HS-27A (cell line): ENCODE measurements at regions not wholly inside any gene's neighbourhood (a gene's known extent, or its start where the extent isn't known, plus 50 kb on each side); places are given as distances from the start of the nearest gene placed in this dataset.

Experiments
- DNase-seq: peaks from one replicate; pipeline ENCODE4 v3.0.0-alpha.2; 2012; ENCODE audit warnings: low read depth, missing footprints

- no peak for DNase-seq
Observed at GRCh38 chr10:117638200-117638599, 95.7 kb downstream of the EMX2 start.

GRCh38 chr10:117638664-117639200 lies 96.2 kb downstream of the EMX2 start:
- no peak for DNase-seq

DNA sequence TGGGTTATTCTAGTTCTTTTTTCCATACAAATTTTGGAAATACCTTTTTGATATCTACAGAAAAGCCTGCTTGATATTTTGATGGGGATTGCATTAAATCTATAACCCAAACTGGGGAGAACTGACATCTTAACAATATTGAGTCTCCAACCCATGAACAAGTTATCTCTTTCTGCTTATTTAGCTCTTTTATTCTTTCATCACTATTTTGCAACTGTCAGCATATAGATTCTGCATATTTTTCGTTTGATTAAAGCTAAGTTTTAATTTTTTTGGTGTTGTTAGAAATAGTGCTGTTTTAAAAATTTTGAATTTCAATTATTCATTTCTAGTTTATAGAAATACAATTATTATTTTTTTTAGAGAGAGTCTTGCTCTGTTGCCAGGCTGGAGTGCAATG lies 97.9 kb downstream of the EMX2 start:
- no peak for DNase-seq

- DNase-seq = no peak
Observed at GRCh38 chr10:117646718-117647117, 104.2 kb downstream of the EMX2 start.

GRCh38 chr10:117647306-117647705 lies 104.8 kb downstream of the EMX2 start:
- no peak for DNase-seq

DNA sequence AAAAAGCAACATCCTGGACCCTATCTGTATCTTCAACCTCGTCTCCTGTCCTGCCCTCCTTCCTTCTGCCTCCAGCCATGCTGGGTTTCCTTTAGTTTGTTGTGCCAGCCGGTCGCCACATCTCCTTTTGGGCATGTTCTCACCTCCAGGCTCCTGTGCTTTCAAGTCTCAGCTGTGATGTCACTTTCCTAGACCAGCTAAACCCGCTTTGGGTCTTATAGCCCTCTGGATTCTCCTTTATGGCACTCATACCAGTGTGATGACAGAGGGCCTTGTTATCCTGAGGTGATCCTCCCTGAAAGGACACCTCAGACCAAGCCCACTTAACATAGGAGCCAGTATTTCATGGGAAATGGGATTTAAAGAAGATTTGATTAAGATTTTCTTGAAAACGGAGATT lies 108.6 kb downstream of the EMX2 start:
- no peak for DNase-seq

DNA sequence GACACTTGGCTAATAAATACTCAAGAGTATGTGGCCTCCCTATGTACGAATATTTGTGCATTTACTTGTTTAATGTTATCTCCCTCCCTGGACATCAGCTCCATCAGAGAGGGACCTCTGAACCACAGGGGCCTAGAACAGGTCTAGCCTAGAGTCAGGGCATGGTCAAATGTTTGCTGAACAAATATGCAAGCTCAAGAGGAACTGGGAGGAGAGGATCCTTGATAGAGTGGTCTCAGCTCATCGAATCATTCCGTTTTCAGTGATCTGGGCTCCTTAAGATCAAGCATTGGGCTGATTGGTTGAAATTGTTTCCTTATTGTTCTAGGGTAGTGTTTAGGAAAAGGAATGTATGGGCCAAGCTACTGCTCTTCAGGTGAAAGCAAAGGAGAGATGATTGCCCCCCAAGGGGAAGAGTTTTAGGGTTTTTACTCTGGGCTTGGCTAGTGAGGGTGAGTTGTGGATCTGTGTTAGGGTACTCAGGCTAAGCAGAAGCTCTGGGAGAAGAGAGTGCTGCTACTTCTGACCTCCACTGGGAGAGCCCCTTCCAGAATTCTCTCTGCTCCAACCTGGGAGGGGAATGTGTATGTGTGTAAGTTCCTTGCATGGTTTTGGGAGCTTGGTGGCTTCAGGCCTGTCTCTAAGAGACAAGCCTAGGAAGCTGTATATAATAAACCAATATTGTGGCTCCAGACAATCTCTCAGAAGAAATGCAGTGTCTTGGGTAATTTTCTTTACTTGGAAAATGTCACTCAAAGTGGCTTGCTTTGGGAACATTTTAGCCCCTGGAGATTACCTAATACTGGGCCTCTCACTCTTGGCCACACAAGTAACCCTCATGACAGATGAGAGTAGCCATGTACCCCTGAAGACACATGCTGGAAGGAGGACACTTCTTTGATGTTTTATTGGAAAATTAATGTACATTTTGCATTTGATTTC lies 110.0 kb downstream of the EMX2 start:
- DNase-seq = no peak

DNA sequence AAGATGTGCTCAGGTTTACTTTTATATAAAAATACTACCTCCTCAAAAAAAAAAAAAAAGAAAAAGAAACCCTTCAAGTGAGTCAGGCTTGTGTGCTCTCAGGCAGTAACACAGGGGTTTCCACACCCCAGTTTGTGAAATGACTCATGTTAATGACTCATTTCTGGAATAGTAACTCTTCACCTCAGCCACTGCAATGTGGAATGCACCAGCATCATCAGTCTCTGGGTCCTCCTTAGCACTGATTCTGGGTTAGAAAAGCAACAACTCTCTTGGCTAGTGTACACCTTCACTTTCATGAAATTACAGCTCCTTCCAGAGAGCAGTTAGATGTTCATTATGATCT lies 110.6 kb downstream of the EMX2 start:
- no peak for DNase-seq

DNA sequence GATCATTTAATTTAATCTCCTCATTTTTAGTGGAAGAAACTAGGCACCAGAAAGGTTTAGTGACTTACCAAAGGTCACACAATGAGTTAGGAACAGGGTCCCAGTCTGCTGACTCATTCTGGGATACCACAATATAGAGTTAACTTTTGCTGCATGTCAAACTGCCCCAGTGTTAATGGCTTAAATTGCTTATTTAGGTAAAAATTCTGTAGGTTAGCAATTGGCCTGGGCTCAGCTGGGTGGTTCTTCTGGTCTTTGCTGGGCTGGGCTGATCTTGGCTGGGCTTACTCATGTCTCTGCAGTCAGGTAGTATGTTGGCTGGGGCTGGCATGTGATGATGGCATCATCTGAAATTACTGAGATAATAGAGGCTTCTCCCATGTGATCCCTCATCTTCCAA lies 111.6 kb downstream of the EMX2 start:
- DNase-seq = no peak

DNA sequence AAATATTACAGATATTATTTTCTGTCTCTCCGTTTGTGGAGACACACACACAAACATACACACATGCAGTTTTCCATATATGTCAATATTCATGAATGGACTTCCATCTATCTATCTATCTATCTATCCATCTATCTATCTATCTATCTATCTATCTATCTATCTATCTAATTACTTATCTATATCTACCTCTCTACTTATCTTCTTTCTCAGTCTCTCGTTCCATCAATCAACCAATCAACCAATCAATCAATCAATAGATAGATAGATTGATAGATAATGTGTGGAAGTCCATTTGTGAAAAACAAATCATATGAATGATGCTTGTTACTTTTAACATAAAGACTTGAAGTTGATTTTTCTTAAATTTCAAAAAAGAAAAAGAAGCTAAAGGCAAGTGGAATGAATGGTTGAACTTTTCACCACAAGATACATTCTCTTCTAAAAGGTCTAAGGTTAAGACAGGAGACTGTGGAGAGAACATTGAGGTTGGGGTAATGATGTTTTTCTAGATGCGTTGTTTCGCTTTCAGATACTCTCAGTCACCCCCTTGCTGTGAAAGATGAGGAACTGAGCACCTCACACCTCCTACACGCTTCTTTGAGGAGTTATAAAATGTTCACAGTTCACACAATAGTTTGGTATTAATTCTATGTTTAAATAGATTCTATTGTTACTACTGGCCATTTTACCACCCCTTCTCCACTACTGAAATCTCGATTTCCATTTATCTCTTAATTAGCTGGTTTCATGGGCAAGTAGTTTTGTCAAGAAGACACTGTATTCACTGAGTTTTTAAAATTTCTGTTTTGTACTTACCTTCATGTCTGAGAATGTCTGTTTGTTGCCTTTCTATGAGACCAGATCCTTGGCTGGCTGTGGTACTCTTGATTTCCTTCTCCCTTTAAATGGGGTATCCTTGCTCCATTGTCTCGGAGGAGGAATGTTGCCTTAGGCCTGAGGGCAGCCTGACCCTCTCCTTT lies 114.1 kb downstream of the EMX2 start:
- no peak for DNase-seq

GRCh38 chr10:117661316-117661715 lies 118.8 kb downstream of the EMX2 start:
- no peak for DNase-seq

DNA sequence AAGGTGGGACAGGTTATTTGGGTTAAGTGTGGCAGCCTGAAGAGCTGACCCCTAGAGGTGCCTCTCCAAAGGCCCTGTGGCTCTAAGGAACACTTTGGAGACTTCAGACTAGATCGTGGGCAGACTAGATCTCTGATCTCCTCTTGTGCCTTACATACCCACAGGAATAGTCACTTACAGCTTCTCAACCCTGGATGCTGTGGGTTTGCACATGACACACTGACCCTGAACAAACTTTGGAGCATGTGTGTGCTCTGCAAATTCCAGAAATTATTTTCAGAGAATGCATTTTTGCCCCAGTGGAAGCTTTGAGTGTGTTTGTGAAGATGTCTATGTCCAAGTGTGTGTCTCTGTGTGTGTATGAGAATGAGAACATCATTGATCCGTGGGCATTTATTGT lies 119.6 kb downstream of the EMX2 start:
- DNase-seq = no peak

DNA sequence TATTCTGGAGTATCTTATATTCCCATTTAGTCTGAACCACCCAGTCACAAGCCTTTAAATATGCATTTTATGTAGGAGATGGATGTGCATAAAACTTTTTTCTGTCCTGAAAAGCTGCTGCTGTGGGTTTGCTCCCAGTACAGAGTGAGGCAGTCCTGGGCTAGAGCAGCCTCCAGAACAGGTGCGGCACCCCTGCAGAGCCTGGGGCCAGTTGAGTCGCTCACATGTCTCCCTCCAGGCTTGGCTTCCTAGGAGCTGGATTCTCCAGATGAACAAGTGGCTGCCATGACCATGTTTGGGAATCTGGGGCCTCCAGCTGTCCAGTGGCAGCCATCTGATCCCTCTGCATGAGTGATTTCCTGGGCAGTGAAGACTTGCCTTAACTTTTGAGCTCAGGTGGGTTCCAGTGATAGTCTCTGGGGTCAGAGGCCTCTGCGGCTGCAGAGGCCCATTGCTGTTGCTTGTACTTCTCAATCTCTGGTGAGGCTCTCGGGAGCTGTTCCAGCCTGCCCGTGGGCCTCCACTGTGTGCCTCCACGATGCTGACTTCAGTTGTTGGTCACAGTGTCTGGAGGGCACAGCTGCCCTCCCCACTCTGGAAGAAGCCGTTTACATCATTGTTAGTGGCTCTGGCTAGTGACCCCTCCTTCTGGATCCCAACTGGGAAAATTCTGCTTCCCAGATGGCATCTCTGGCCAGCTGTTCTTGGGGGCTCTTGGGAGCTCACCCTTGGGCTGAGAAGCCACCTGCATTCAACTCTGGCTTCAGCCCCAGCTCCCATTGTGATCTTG lies 120.4 kb downstream of the EMX2 start:
- no peak for DNase-seq

- no peak for DNase-seq
Observed at GRCh38 chr10:117663750-117664149, 121.2 kb downstream of the EMX2 start.

- no peak for DNase-seq
Observed at GRCh38 chr10:117664288-117664687, 121.7 kb downstream of the EMX2 start.

DNA sequence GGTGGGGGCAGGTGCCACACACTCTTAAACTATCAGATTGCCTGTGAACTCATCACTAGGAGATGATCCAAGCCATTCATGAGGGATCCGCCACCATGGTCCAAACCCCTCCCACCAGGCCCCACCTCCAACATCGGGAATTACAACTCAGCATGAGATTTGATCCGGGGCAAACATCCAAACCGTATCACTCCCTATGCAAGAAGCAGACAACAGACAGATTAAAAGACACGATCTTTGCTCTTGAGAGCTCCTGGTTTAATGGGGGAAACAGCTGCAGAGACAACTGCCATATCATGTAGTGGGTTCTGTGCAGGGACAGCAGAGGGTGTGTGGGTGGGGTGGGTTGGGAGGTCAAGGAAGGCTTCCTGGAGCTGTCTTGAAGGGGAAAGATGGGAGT lies 123.6 kb downstream of the EMX2 start:
- no peak for DNase-seq

DNA sequence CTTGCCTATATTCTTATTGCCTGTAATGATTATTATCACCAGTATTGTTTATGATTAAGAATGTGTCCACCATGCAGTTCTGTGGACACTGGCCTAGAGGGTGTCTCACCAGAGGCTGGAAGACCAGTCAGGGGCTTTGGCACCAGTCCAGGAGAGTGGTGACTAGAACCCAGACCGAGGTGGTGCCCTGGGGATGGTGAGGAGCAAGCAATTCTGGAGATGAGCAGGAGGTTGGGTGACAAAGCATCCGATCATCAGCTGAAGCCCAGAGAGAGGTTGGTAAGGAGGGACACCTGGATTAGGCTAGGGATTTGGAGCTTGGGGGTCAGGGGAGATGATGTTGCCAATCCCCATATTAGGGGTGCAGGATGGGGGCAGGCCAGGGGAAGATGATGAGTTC lies 124.4 kb downstream of the EMX2 start:
- no peak for DNase-seq

DNA sequence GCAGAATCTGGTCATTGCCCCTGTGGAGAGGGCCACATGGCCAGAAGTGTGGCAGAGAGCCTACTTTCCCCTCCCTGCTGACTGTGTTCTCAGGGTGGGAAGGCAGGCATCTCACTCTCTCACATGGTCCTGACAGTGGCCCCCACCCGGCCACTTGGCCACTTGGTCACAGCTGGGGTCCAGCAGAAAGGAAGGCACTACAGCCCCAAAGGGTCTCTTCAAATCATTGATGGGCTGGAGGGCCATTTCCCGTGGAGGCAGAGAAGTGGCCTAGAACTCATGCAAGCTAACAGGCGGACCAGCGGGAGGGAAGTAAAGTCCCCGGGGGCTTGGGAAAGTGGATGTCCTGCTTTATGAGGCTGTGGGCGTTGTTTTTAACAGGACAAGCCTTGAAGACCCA lies 125.3 kb downstream of the EMX2 start:
- DNase-seq = no peak

GRCh38 chr10:117668327-117669008 lies 125.9 kb downstream of the EMX2 start:
- DNase-seq = no peak

DNA sequence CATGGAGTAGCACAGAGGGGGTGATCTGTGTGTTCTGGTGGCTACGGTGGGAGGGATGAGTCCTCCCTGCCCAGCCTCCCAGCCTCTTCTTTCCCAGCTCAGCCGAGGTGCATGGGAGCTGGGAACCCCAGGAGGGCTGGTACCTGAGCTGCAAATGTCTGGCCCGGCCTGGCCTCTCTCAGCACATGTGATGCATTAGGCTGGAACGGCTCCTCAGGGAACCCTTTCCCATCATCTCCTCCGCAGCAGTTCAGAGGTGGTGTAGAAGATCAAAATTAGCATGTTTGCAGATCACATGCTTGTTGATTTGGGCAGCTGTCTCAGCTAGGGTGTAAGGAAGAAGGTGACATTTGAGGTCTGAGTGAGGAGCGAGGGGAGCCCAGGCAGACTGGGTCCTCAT lies 126.6 kb downstream of the EMX2 start:
- DNase-seq = no peak
